OCI-LY1 (cell line): ENCODE measurements at regions not wholly inside any gene's neighbourhood (a gene's known extent, or its start where the extent isn't known, plus 50 kb on each side); places are given as distances from the start of the nearest gene placed in this dataset.

Experiments
- CTCF ChIP-seq: fragments of 200-600 bp; sonication (generic), shearing (Covaris generic); IDR thresholded peaks from 2 replicates; pipeline ENCODE4 v1.5.1; 2017; ENCODE audit warnings: mild to moderate bottlenecking, antibody characterized with exemption, low read length, moderate library complexity, mixed read lengths
- EZH2 ChIP-seq: fragments of 200-600 bp; sonication (generic), shearing (Covaris generic); IDR thresholded peaks from 2 replicates; pipeline ENCODE4 v1.8.0; 2017; ENCODE audit warnings: borderline replicate concordance, mixed run types, mild to moderate bottlenecking, antibody characterized with exemption, low read length, moderate library complexity, mixed read lengths

DNA sequence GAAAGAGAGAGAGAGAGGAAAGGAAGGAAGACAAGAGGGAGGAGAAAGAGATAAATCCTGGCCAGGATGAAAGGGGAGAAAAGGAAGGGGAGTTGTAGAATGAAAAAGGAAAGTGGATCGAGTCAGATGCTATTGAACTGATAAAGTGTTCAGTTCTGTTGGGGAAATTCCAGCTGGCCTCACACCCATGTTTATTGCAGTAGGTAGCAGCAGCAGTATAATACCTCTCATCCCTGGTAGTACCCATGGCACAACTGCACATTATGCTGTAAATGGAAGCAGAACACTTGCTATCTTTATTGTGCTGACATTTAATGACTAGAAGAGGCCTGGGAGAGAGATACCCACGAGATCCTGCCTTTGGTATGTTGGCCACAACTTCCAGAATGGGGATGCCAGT, 178.1 kb downstream of the EVX1 start:
- TF ChIP-seq CTCF, result no peak
- TF ChIP-seq EZH2, result no peak
